Cardiac muscle cell (in vitro differentiated cells and primary cell): ENCODE measurements at regions not wholly inside any gene's neighbourhood (a gene's known extent, or its start where the extent isn't known, plus 50 kb on each side); places are given as distances from the start of the nearest gene placed in this dataset.

Experiments used
- DNase-seq, 2 donors: peaks; one replicate each; pipeline versions ENCODE4 v3.0.0 to v3.0.0-alpha.2; 2010 to 2017; ENCODE audit warnings: low read depth in 1 of 2, low spot score in 1 of 2
- H3K27ac ChIP-seq: fragments of 200-600 bp; sonication (generic); 2 replicates; pipeline ENCODE4 v1.5.1; 2016
- H3K27me3 ChIP-seq: fragments of 200-600 bp; sonication (generic); 2 replicates; pipeline ENCODE4 v1.6.0; 2016; ENCODE audit warnings: control low read depth
- H3K36me3 ChIP-seq: fragments of 200-600 bp; sonication (generic); 2 replicates; pipeline ENCODE4 v1.5.1; 2016; ENCODE audit warnings: control low read depth
- H3K4me1 ChIP-seq: fragments of 200-600 bp; sonication (generic); 2 replicates; pipeline ENCODE4 v1.8.1; 2017; ENCODE audit warnings: low read depth, mild to moderate bottlenecking, mixed run types
- H3K4me3 ChIP-seq: fragments of 200-600 bp; sonication (generic); 2 replicates; pipeline ENCODE4 v1.5.1; 2016; ENCODE audit warnings: mild to moderate bottlenecking
- H3K9me3 ChIP-seq: fragments of 200-600 bp; sonication (generic); 2 replicates; pipeline ENCODE4 v1.5.1; 2017; ENCODE audit warnings: low read depth, mild to moderate bottlenecking, control low read depth
- CTCF ChIP-seq: IDR thresholded peaks from 2 replicates; pipeline ENCODE4 v1.5.1; 2012; ENCODE audit warnings: low read depth, mild to moderate bottlenecking, low read length

DNA sequence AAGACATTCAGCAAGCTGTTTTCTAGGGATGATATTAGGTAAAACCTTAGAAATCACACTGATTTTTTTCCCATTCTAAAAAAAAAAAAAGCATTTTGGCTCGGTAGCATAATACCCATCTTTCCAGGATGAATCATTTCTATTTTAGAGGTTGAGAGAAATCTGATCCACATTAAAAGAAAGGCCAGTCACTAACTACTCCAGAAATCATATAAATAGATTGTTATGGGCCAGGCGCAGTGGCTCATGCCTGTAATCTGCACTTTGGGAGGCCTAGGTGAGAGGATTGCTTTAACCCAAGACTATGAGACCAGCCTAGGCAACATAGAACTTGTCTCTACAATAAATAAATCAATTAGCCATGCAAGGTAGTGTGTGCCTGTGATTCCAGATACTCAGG lies 164.3 kb downstream of the BAMBI start:
- peak overlapping the region; percentile 94 for H3K27ac ChIP-seq

DNA sequence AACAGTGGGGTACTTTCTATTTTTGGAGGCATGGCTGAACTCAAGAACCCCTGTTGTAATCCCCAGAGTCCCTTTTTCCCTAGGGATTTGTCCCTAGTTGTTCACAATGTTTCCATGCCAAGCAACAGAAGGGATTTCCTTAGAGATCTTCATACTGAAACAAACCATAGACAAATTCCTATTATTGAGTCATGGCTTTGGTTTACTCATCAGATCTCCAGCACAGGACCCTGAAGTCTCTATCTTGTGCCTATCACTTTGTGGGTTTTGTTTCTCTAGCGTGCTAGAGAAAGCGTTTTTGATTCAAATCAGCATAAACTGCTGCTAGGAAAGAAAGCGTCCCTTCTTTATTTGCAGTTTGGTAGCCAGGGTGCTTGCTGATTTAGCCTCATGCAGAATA lies 165.0 kb downstream of the BAMBI start:
- DNase-seq = peak in 1 of 2 donors; percentile 90
- no peak overlapping the region for H3K4me3 ChIP-seq

More for the DNA sequence above, 164.3 kb downstream of the BAMBI start:
- Histone ChIP-seq H3K36me3 (no peaks in the 10 kb centered on the region), H3K27me3 (no peaks in the 10 kb centered on the region), H3K9me3 (no peaks in the 10 kb centered on the region), H3K4me3 (no peak overlapping the region), H3K4me1 (peaks cover 40% of the 10 kb centered on the region)
- no peak for TF ChIP-seq CTCF
- peak in 1 of 2 donors; percentile 59 for DNase-seq

GRCh38 chr10:28845009-28845682 lies 167.8 kb downstream of the BAMBI start:
- no peaks in the 10 kb centered on the region for H3K36me3 ChIP-seq
- H3K27ac ChIP-seq = no peak overlapping the region
- H3K9me3 ChIP-seq = no peaks in the 10 kb centered on the region
- TF ChIP-seq CTCF = no peak
- no peaks in the 10 kb centered on the region for H3K27me3 ChIP-seq
- H3K4me3 ChIP-seq = no peak overlapping the region
- DNase-seq = peak in 1 of 2 donors; percentile 97
- H3K4me1 ChIP-seq = peaks cover 24% of the 10 kb centered on the region

More for the DNA sequence above, 165.0 kb downstream of the BAMBI start:
- Histone ChIP-seq H3K27me3 (no peaks in the 10 kb centered on the region), H3K9me3 (no peaks in the 10 kb centered on the region), H3K4me1 (peaks cover 40% of the 10 kb centered on the region), H3K27ac (peak overlapping the region; percentile 94), H3K36me3 (no peaks in the 10 kb centered on the region)
- TF ChIP-seq CTCF = no peak

DNA sequence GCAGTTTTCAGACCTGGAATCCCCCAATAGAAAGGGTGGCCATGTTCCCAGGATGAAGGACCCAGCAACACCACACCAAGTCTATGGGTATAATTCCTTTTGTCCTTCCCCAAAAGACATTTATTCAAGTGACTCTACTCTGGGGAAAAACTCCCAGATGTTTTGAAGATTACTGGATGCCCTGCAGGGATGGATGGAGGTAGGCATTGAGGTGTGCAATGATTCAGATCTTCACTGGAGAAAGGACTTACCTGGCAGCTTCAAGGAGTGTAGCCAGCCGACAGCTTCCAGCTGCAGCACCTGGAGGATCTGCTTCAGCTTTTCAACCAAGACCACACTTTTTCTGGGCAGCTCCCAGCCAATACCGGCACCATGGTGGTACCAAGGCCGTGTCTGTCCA lies 172.0 kb downstream of the BAMBI start:
- DNase-seq = no peak
- Histone ChIP-seq H3K27ac (no peak overlapping the region), H3K4me1 (no peaks in the 10 kb centered on the region), H3K36me3 (no peaks in the 10 kb centered on the region), H3K4me3 (no peak overlapping the region), H3K27me3 (no peaks in the 10 kb centered on the region), H3K9me3 (no peaks in the 10 kb centered on the region)
- TF ChIP-seq CTCF = no peak

DNA sequence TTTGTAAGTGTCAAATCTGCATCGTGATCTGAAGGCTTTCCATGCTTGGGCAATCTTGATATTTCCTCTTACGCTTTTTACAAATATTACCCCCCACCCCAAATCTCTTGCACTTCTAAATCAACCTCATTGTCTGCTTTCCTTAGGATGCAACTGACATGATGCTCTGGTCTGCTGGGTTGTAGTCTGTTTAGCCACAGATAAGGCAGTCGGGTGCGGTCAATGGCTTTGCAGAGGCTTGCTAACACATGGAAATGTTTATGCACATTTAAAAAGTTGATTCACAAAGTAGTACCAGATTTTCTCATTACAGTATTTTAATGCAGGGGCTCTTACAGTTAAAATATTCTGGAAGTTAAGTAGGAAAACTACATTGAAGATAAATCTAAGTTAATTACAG lies 172.5 kb downstream of the BAMBI start:
- Histone ChIP-seq H3K4me3 (no peak overlapping the region), H3K36me3 (no peaks in the 10 kb centered on the region), H3K27me3 (no peaks in the 10 kb centered on the region), H3K27ac (no peak overlapping the region), H3K4me1 (no peaks in the 10 kb centered on the region), H3K9me3 (no peaks in the 10 kb centered on the region)
- DNase-seq = peak in 1 of 2 donors; percentile 42
- TF ChIP-seq CTCF = no peak
